Dendritic cell treated with granulocyte-macrophage colony-stimulating factor and Interleukin-4, amounts not matched to agents 40 ng/mL and 50 ng/mL, for 4 days (primary cell): ENCODE measurements at regions not wholly inside any gene's neighbourhood (a gene's known extent, or its start where the extent isn't known, plus 50 kb on each side); places are given as distances from the start of the nearest gene placed in this dataset.

Experiments
- H3K27ac Mint-ChIP-seq: one replicate; pipeline ENCODE4 v1.8.0; 2022; ENCODE audit warnings: mild to moderate bottlenecking, mixed read lengths
- H3K27me3 Mint-ChIP-seq: one replicate; pipeline ENCODE4 v1.8.0; 2022; ENCODE audit warnings: mild to moderate bottlenecking, mixed read lengths
- H3K36me3 Mint-ChIP-seq: one replicate; pipeline ENCODE4 v1.8.0; 2022; ENCODE audit warnings: low read depth, mixed read lengths
- H3K4me1 Mint-ChIP-seq: one replicate; pipeline ENCODE4 v1.8.0; 2022; ENCODE audit warnings: low read depth, mixed read lengths
- H3K4me3 Mint-ChIP-seq: one replicate; pipeline ENCODE4 v1.8.0; 2022; ENCODE audit warnings: mild to moderate bottlenecking, moderate library complexity, mixed read lengths
- H3K9me3 Mint-ChIP-seq: one replicate; pipeline ENCODE4 v1.8.0; 2022; ENCODE audit warnings: mixed read lengths
- intact Hi-C: fragments of 100-400 bp; cut with micrococcal nuclease; formaldehyde crosslinking; loops from one replicate; pipeline ENCODE4 v1.15.0; 2022

- Mint-ChIP-seq H3K9me3 (no peaks in the 10 kb centered on the region), H3K4me3 (no peak overlapping the region), H3K4me1 (peaks cover 57% of the 10 kb centered on the region), H3K27ac (peak overlapping the region; percentile 45), H3K27me3 (no peaks in the 10 kb centered on the region), H3K36me3 (no peaks in the 10 kb centered on the region)
- intact Hi-C loops = no loop called here
These were observed 83.5 kb downstream of the TOMM20 start for GRCh38 chr1:235045034-235045690.

DNA sequence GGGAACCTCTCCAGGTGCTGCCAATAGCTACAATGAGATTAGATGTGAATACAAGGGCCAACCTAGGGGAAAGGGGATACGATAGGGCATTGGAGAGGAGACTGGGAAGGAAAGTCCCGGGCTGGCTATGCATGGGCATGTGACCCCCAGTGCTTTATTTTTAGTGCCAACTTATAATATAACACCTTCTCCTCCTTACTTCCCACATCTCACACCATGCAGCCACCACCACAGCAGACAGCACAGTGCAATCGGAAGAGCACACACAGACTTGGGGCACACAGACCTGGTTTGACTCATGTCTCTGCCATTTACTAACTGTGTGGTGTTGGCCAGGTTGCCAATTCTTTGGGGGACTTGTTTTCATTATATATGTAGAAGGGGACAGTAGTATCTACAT lies 85.4 kb downstream of the TOMM20 start:
- Mint-ChIP-seq H3K36me3 (peaks cover 2% of the 10 kb centered on the region), H3K4me3 (no peak overlapping the region), H3K27me3 (no peaks in the 10 kb centered on the region), H3K4me1 (peaks cover 54% of the 10 kb centered on the region), H3K27ac (peak overlapping the region; percentile 8), H3K9me3 (peaks cover 2% of the 10 kb centered on the region)
- intact Hi-C loops = no loop called here

DNA sequence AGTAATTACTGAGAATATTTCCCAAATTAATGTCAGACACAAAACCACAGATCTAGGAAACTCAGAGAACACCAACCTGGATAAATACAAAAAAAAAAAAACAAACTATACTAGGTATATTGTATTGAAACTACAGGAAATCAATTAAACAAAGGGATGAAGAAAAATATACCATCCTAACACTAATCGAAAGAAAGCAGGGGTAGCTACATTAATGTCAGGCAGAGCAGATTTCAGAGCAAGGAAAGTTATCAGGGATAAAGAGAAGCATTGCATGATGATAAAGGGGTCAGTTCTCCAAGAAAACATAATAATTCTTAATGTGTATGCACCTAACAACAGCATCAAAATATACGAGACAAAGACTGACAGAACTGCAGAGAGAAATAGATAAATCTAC lies 89.9 kb downstream of the TOMM20 start:
- Mint-ChIP-seq H3K4me3 (no peak overlapping the region), H3K9me3 (peaks cover 5% of the 10 kb centered on the region), H3K27ac (peak overlapping the region; percentile 38), H3K36me3 (peaks cover 5% of the 10 kb centered on the region), H3K4me1 (peaks cover 46% of the 10 kb centered on the region), H3K27me3 (no peaks in the 10 kb centered on the region)
- intact Hi-C loops = no loop called here

GRCh38 chr1:235035928-235036327 lies 92.7 kb downstream of the TOMM20 start:
- intact Hi-C loops = no loop called here
- H3K4me3 Mint-ChIP-seq = no peak overlapping the region
- H3K4me1 Mint-ChIP-seq = peaks cover 32% of the 10 kb centered on the region

DNA sequence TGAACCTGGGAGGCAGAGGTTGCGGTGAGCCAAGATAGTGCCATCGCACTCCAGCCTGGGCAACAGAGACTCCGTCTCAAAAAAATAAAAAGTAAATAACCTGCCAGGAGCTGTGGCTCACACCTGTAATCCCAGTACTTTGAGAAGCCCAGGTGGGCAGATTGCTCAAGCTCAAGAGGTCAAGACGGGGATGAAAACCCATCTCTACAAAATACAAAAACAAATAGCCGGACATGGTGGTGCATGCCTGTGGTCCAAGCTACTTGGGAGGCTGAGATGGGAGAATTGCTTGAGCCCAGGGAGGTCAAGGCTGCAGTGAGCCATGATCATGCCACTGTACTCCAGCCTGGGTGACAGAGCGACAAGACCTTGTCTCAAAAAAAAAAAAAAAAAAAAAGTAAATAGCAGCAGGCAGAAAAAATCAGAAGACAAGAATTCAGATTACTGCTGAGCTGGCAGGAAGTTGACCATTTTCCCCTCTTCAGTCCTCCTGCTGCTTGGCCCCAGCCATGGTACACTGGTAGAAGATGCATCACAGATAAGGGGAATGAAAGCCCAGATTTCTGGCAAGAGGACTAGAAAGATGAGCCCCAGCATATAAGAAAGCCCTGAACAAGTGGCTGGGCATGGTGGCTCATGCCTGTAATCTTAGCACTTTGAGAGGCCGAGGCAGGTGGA lies 97.6 kb downstream of the TOMM20 start:
- intact Hi-C loops = no loop called here
- Mint-ChIP-seq H3K9me3 (peaks cover 14% of the 10 kb centered on the region), H3K36me3 (no peaks in the 10 kb centered on the region), H3K4me3 (no peak overlapping the region), H3K27ac (no peak overlapping the region), H3K4me1 (peaks cover 9% of the 10 kb centered on the region), H3K27me3 (no peaks in the 10 kb centered on the region)

More at GRCh38 chr1:235035928-235036327, 92.7 kb downstream of the TOMM20 start:
- H3K27ac Mint-ChIP-seq = no peak overlapping the region
- no peaks in the 10 kb centered on the region for H3K27me3 Mint-ChIP-seq
- H3K36me3 Mint-ChIP-seq = peaks cover 5% of the 10 kb centered on the region
- H3K9me3 Mint-ChIP-seq = peaks cover 5% of the 10 kb centered on the region

GRCh38 chr1:235027862-235028250 lies 100.8 kb downstream of the TOMM20 start:
- H3K36me3 Mint-ChIP-seq = no peaks in the 10 kb centered on the region
- no peak overlapping the region for H3K27ac Mint-ChIP-seq
- H3K27me3 Mint-ChIP-seq = no peaks in the 10 kb centered on the region
- intact Hi-C loops = no loop called here
- peaks cover 14% of the 10 kb centered on the region for H3K9me3 Mint-ChIP-seq
- H3K4me3 Mint-ChIP-seq = no peak overlapping the region
- H3K4me1 Mint-ChIP-seq = peaks cover 20% of the 10 kb centered on the region

- Mint-ChIP-seq H3K4me1 (peaks cover 26% of the 10 kb centered on the region), H3K27me3 (no peaks in the 10 kb centered on the region), H3K4me3 (no peak overlapping the region), H3K9me3 (peaks cover 14% of the 10 kb centered on the region), H3K36me3 (no peaks in the 10 kb centered on the region), H3K27ac (no peak overlapping the region)
- intact Hi-C loops = no loop called here
These were observed 101.4 kb downstream of the TOMM20 start for GRCh38 chr1:235027076-235027861.

DNA sequence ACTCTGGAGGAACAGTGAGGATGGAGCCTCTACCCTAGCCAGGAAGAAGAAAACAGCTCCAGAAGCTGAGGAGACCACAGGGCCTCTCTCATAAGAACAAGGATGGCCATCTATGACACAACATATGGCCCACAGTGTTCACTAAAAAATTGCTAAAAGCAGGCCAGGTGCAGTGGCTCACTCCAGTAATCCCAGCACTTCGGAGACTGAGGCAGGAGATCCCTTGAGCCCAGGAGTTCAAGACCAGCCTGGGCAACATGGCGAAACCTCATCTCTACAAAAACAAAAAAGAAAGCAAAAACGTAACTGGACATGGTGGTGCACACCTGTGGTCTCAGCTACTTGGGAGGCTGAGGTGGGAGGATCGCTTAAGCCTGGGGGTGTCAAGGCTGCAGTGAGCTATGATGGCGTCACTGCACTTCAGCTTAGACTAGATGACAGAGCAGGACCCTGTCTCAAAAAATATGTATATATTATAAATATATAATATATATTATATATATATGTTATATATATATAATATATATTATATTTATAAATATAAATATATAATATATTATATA lies 103.1 kb downstream of the TOMM20 start:
- Mint-ChIP-seq H3K27ac (peak overlapping the region; percentile 52), H3K27me3 (no peaks in the 10 kb centered on the region), H3K4me1 (peaks cover 31% of the 10 kb centered on the region), H3K4me3 (no peak overlapping the region), H3K36me3 (no peaks in the 10 kb centered on the region), H3K9me3 (peaks cover 14% of the 10 kb centered on the region)
- intact Hi-C loops = no loop called here

GRCh38 chr1:235024711-235025421 lies 103.8 kb downstream of the TOMM20 start:
- H3K27me3 Mint-ChIP-seq = no peaks in the 10 kb centered on the region
- no peak overlapping the region for H3K4me3 Mint-ChIP-seq
- H3K4me1 Mint-ChIP-seq = peaks cover 33% of the 10 kb centered on the region
- H3K36me3 Mint-ChIP-seq = no peaks in the 10 kb centered on the region
- H3K9me3 Mint-ChIP-seq = peaks cover 14% of the 10 kb centered on the region
- intact Hi-C loops = no loop called here
- peak overlapping the region; percentile 52 for H3K27ac Mint-ChIP-seq

GRCh38 chr1:235023711-235024439 lies 104.8 kb downstream of the TOMM20 start:
- Mint-ChIP-seq H3K27me3 (no peaks in the 10 kb centered on the region), H3K9me3 (peaks cover 16% of the 10 kb centered on the region), H3K4me3 (no peak overlapping the region), H3K4me1 (peaks cover 43% of the 10 kb centered on the region), H3K36me3 (no peaks in the 10 kb centered on the region), H3K27ac (peak overlapping the region; percentile 24)
- intact Hi-C loops = no loop called here

DNA sequence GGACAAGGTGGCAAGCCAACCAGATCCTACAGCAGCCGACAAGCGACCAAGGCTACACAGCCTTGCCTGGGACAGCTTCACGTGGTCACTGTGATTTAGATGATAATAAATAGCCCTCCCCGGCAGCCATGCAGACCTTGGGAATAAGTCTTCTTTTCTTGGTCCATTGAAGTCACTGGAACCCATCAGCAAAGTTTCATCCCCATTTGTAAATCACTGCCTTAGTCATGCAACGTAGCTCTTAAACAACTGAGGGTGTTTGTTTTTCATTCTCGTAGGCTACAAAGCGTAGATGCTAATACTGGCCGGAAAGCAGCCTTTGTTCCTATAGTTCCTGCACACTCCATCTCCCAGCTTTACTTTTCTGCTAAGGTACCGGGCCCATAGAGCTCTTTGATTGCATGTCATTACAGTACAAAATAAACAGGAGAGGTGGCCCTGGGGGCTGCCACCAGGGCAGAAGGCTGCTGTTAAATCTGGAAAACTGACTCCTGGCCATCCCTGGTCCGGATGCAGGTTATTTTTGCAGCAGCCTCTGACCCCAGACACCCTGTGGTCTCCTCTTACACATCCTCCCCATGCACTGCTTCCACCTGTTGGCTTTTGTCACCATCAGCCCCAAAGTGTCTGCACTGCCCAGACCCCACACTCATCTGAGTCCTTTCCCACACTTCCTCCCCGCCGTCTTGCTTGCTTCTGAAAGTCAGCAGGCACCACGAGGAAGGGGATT lies 105.5 kb downstream of the TOMM20 start:
- no peak overlapping the region for H3K4me3 Mint-ChIP-seq
- no peaks in the 10 kb centered on the region for H3K27me3 Mint-ChIP-seq
- H3K36me3 Mint-ChIP-seq = no peaks in the 10 kb centered on the region
- peak overlapping the region; percentile 24 for H3K27ac Mint-ChIP-seq
- H3K4me1 Mint-ChIP-seq = peaks cover 51% of the 10 kb centered on the region
- intact Hi-C loops = no loop called here
- peaks cover 22% of the 10 kb centered on the region for H3K9me3 Mint-ChIP-seq

GRCh38 chr1:235022341-235022980 lies 106.2 kb downstream of the TOMM20 start:
- intact Hi-C loops = no loop called here
- no peak overlapping the region for H3K4me3 Mint-ChIP-seq
- H3K36me3 Mint-ChIP-seq = no peaks in the 10 kb centered on the region
- peaks cover 57% of the 10 kb centered on the region for H3K4me1 Mint-ChIP-seq
- H3K27me3 Mint-ChIP-seq = no peaks in the 10 kb centered on the region
- peak overlapping the region; percentile 67 for H3K27ac Mint-ChIP-seq
- peaks cover 16% of the 10 kb centered on the region for H3K9me3 Mint-ChIP-seq
